GM18505 (cell line): ENCODE measurements at regions not wholly inside any gene's neighbourhood (a gene's known extent, or its start where the extent isn't known, plus 50 kb on each side); places are given as distances from the start of the nearest gene placed in this dataset.

Experiments used
- ATAC-seq: cut with Tn5 transposase; IDR thresholded peaks from one replicate; pipeline ENCODE4 v1.9.1; 2021; ENCODE audit not compliant: unreplicated experiment
- POLR2A ChIP-seq: IDR thresholded peaks from 4 replicates; pipeline ENCODE4 v1.6.1; 2011; ENCODE audit warnings: borderline replicate concordance; ENCODE audit not compliant: insufficient read depth, insufficient read length; ENCODE audit errors: extremely low read depth

DNA sequence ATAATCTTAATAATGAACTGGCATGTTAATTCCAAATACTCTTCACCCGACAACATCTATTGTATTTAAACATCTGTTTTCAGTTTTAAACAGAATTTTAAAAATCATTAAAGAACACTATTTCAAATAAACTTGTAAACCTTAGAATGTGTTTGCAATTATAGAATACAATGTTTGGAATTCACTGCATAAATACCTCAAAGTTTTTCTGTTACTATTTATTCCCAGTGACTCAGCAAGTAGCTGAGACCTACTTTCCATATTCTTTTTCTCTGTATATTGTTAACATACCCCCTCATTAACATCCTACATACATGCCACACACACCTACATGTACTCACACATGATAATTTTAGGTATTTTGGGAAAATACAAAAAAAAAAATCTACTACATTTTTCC lies 1134.3 kb downstream of the SLITRK1 start:
- ATAC-seq: no peak
- no peak for TF ChIP-seq POLR2A

- no peak for ATAC-seq
- TF ChIP-seq POLR2A: no peak
Observed at GRCh38 chr13:82747291-82747690, 1135.0 kb downstream of the SLITRK1 start.

DNA sequence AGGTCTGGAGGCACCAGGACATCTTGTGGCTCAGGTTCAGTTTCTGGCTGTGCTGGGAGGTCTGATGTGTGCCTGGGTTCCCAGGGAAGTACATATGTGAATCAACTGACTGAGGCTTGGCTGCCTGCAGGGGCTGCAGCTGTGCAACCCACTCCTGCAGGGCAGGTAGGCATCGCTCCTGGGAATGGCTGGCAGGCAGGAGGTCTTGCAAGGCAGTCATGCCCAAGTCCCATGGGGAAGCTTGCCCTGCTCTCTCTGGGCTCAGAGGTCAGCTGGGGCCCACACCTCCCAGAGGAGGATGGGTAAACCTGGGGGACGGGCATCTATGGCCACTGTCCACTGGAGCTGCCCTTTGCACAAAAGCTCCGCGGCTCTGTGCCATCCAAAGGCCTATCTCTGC lies 1141.8 kb downstream of the SLITRK1 start:
- ATAC-seq: no peak

DNA sequence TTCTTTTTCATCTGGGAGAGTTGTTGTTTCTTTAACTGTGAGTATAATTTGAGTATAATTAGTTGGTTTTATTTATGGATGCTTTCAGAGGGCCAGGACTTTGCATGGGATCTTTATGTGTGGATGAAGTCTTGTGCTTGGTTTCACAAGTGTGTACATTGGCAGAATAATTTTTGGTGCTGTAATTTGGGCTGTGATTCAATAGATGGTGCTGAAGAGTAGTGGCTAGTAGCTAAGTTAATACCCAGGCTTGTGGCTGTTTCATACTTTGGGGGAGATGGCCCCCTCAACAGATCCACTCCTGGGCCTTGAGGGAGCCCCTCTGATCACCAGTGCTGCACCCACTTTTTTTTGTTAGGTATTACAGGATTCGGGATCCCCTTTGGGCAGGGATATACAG lies 1142.4 kb downstream of the SLITRK1 start:
- TF ChIP-seq POLR2A: no peak
- ATAC-seq: no peak

More for the DNA sequence above, 1141.8 kb downstream of the SLITRK1 start:
- no peak for TF ChIP-seq POLR2A

DNA sequence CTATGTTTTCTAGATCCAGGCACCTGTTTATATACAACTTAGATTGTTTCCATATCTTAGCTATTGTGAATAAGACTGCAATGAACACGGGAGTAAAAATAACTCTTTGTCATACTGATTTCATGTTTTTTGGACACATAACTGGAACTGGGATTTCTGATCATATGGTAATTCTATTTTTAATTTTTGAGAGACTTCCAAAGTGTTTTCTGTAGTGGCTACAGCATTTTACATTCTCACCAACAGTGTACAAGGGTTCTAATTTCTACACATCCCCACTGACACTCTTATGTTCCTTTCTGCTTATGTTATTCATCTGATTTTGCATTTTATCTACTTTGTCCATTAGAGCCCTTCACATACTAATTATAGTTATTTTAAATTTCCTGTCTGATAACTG lies 1152.9 kb downstream of the SLITRK1 start:
- no peak for ATAC-seq
- no peak for TF ChIP-seq POLR2A

DNA sequence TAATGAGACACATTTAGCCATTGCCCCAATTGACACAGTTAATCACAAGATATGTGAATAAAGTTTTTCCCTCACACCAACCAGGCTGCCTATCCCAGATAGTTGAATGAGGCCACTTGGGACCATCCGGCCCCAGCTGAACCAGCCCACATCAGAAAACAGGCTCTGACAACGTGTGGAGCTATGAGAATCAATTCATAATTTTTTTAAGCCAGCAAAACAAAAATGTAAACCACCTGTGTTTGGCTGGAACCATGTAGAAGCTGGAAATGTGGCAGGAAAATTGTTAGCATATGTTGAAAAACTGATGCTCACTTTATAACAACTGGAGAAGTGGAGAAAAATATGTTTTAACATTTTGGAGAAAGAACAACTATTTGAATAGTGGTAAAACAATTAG lies 1161.3 kb downstream of the SLITRK1 start:
- TF ChIP-seq POLR2A: no peak
- no peak for ATAC-seq

GRCh38 chr13:82719987-82720386 lies 1162.3 kb downstream of the SLITRK1 start:
- TF ChIP-seq POLR2A: no peak
- ATAC-seq: no peak

DNA sequence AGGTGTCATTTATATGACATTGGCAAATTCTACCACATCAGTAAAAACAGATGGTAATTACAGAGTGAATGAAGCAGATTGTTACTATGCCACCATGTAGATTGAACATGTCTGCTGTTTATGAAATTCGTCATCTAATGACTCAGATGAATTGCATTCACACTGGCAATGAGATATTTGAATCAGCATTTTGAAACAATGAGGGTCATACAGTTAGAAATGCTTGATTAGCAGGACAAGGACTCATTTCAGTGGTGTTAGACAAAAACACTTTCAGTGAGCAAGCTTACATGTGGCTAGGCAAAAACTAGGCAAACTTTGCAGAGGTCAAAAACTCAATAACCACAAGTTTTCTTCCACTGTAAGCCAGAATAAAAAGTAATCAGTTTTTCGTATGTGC lies 1165.0 kb downstream of the SLITRK1 start:
- no peak for ATAC-seq
- no peak for TF ChIP-seq POLR2A

DNA sequence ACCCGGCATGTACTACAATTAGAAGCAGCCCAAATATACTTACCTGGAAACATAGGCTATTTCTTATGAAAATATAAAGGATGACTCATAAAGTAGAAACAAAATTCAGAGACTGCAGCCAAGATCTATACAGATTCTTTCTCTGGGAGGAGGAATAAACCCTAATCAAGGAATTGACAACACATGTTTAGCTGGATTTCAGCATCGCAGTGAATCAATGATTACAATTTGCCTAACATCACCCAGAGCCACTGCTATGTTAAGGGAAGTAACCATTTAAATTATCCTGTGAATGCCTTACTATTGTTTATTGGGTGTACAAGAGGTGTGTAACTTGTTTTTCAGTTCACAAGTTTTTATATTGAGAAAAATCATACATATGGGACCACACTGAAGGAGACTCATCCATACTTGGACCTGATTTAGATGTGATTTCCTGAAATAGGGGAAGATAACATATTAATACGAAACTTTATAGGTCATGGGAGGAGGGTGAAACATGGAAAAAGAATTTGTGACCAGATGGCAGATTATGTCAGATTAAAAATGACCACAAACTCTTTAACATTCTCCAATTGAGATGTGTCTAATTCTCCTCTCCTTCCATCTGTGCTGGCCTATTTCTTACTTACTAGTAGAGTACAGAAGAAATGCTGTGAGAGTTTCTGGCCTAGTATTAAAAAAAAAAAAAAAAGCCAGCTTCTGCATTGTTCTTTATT lies 1168.4 kb downstream of the SLITRK1 start:
- TF ChIP-seq POLR2A: no peak
- ATAC-seq: no peak

DNA sequence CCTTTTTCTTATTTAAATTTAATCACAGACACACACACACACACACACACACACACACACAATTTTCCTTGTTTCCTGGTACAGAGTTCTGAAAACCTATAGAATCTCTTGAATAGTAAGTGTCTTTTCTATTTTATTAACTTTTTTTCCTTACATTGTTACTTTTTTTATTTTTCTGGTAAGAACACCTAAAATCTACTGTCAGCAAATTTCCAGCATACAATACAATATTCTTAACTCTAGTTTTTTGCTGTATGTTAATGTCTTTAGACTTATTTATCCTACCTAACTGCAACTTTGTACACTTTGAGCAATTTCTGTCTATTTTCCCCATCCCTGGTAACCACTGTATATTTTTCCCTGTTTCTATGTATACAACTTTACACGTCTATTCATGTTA lies 1179.8 kb downstream of the SLITRK1 start:
- no peak for ATAC-seq
- no peak for TF ChIP-seq POLR2A

DNA sequence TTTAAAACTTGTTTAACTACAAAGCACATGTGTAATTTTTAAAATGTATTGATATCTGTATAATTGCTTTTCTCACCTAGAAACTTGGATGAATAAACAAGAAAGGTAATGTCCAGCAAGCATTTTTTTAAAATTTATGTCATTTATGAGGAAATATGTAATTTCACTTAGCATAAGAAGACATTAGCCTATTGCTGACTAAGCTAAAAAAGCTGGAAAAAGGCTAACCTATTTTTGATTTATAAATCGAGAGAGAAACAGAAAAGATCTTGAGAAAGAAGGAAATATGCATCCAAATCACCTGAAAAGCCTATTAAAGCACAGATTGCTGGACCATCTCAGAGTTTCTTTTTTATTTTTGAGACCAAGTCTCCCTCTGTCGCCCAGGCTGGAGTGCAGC lies 1181.3 kb downstream of the SLITRK1 start:
- ATAC-seq: no peak
- no peak for TF ChIP-seq POLR2A

DNA sequence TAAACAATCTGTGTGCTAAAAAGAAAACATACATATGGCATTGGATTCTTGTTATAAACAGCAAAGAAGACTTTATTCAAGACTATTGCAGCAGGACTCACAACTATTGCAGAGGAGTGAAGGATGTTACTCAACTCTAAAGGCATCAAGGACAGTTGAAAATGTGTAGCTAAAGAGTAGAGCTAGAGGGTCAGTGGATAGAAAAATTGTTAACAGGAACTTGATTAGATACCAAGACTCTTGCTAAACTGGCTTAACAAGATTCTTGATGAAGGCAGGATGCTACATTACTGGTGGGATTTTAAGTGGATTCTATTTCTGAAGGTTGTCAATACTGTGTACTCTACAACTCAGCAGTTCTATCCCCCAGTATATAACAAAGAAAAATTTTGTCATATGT lies 1183.3 kb downstream of the SLITRK1 start:
- no peak for TF ChIP-seq POLR2A

DNA sequence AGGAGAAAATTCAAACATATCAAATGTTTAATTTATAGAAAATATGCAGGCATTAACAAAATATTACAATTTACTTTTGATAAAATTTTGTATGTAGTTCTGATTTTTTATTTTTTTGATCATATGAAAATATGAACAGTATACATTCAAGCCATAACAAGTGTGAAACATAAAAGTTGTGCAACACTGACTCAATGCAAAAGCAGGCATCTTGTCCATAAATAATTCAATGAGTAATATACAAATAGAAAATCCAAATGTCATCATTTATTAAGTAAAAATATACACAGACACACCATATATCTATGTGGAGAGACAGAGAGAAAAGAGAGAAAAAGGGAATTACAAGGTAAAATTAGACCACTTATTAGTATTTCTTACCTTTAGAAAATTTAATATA lies 1183.9 kb downstream of the SLITRK1 start:
- TF ChIP-seq POLR2A: no peak
- ATAC-seq: no peak

More for the DNA sequence above, 1183.3 kb downstream of the SLITRK1 start:
- no peak for ATAC-seq

DNA sequence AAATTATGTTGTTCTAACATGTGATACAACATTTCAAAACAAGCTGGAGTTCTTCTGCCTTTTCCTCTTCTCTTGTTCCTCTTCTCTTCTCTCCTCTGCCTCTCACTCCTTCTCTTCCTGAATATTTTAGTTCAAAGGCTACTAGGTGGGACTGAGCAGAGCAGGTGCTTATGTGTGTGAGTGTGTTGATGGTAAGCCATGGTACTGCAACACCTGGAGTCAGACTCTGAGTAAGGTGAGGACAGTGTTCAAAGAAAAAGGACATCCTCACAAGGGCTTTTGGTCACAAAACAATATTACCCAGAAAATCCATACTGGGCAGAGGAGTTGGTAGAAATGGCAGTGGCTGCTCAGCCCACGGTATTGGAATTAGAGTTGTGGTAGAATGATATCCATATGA lies 1188.7 kb downstream of the SLITRK1 start:
- no peak for TF ChIP-seq POLR2A
- no peak for ATAC-seq
